ENCODE measurements at regions not wholly inside any gene's neighbourhood (a gene's known extent, or its start where the extent isn't known, plus 50 kb on each side); places are given as distances from the start of the nearest gene placed in this dataset.

DNA sequence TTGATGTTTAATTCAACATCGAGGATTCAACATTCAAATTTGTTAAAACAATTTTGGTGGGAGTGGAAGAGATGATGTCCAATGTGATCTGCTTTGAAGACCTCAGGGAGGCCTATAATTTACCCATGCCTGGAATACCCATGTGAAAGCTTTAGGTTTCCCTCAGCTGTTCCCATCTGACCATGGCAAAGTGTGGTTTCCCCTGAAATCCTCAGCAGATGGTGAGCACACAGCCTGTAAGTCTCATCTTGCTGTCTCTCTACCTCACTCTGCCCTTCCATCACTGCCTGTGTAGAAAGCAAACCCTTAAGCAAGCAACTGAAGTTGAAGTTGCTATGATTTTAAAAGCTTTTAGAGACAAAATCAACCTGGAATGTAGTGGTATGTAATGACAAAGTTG lies 80.1 kb upstream of the ATF3 start:
- TF ChIP-seq CTCF (IDR thresholded peaks at IDR 0.05 in 8 of 11, conservative IDR thresholded peaks at IDR 0.05 in 3 of 11) = no peak
- TF ChIP-seq POLR2A (IDR thresholded peaks at IDR 0.05) = no peak
